Activated CD4-positive, alpha-beta T cell treated with anti-CD3 and anti-CD28 coated beads for 36 hours (primary cell): ENCODE measurements at regions not wholly inside any gene's neighbourhood (a gene's known extent, or its start where the extent isn't known, plus 50 kb on each side); places are given as distances from the start of the nearest gene placed in this dataset.
"Not testable (repeated sequence)": the region's sequence is repeated elsewhere in the genome, so short reads cannot be mapped to it uniquely, and the experiment has no call there.

Source experiments
- ATAC-seq: fragments of 200-7000 bp; cut with Tn5 transposase; one replicate; pipeline ENCODE4 v1.10.0; 2021; ENCODE audit warnings: mild to moderate bottlenecking, moderate library complexity
- CTCF ChIA-PET: fragments of 350-600 bp; sonication (Branson Sonifier 250); formaldehyde crosslinking; loops from one replicate; lab custom pipeline; 2021; ENCODE audit warnings: antibody characterized with exemption; lab: Charles Lee
- POLR2A ChIA-PET: fragments of 350-600 bp; sonication (Branson Sonifier 250); formaldehyde crosslinking; loops from one replicate; lab custom pipeline; 2021; ENCODE audit warnings: antibody characterized with exemption, inconsistent platforms; lab: Charles Lee
- DNase-seq: peaks from one replicate; pipeline ENCODE4 v3.0.0-alpha.2; 2020
- H3K27ac Mint-ChIP-seq: one replicate; pipeline ENCODE4 v1.8.0; 2021; ENCODE audit warnings: mixed read lengths
- H3K27me3 Mint-ChIP-seq: one replicate; pipeline ENCODE4 v1.8.0; 2021; ENCODE audit warnings: mixed read lengths
- H3K36me3 Mint-ChIP-seq: one replicate; pipeline ENCODE4 v1.8.0; 2021; ENCODE audit warnings: low read depth, mixed read lengths
- H3K4me1 Mint-ChIP-seq: one replicate; pipeline ENCODE4 v1.8.0; 2021; ENCODE audit warnings: mixed read lengths
- H3K4me3 Mint-ChIP-seq: one replicate; pipeline ENCODE4 v1.8.0; 2021; ENCODE audit warnings: mild to moderate bottlenecking, moderate library complexity, mixed read lengths
- H3K9me3 Mint-ChIP-seq: one replicate; pipeline ENCODE4 v1.8.0; 2021; ENCODE audit warnings: low read depth, mixed read lengths
- intact Hi-C, 2 experiments: fragments of 100-400 bp; cut with DNase I in 1 of 2; cut with micrococcal nuclease in 1 of 2; formaldehyde crosslinking; loops; one replicate each; pipeline versions ENCODE4 v1.14.2 to v1.15.1; 2022 to 2024; cut with DNase I, micrococcal nuclease

DNA sequence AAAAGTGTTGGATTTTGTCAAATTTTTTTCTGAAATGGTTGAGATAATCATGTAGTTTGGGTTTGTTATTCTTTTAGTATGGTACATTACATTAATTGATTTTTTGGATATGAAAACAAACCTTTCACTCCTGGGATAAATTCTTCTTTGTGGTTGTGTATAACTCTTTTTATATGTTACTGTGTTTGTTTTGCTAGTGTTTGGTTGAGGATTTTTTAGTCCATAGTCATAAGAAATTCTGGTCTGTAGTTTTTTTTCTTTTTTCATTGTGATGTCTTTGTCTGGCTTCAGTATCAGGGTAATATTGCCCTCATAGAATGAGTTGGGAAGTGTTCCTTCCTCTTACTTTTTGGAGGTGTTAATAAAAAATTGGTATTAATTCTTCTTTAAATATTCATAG lies 122.2 kb upstream of the ATXN1 start:
- Mint-ChIP-seq H3K36me3 (no peaks in the 10 kb centered on the region), H3K27me3 (peaks cover 30% of the 10 kb centered on the region)
- CTCF ChIA-PET: no interaction called here

DNA sequence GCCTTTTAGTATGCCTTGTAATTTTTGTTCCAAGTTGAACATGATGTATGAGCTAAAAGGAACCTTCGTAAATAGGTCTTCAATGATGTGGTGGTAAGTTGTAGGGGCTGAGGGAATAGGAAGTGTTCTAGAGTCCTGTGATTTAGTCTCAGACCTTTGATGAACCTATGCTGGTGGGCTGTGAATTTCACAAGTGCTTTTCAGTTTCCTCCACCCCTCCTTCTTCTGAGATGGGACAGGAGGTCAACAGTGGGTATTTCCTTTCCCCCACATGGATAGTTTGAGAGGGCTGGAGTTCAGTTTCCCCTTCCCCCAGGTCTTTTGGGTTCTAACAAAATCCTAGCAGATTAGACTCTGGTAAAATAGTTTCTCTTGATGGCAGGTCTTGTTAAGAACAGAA lies 121.0 kb upstream of the ATXN1 start:
- DNase-seq: no peak
- Mint-ChIP-seq H3K4me3 (no peak overlapping the region), H3K36me3 (no peaks in the 10 kb centered on the region), H3K27me3 (peaks cover 39% of the 10 kb centered on the region), H3K4me1 (no peaks in the 10 kb centered on the region), H3K9me3 (peaks cover 4% of the 10 kb centered on the region), H3K27ac (no peak overlapping the region)
- no peak for ATAC-seq
- CTCF ChIA-PET: interaction anchor here (0.6 kb wide), 1 partner anchor 654 kb away, joined by 3 read pairs; no protein-coding TSS in a partner anchor
- intact Hi-C loops: no loop called here
- POLR2A ChIA-PET: no interaction called here

More for the DNA sequence above, 122.2 kb upstream of the ATXN1 start:
- H3K4me3 Mint-ChIP-seq: no peak overlapping the region
- no peak for ATAC-seq
- no peaks in the 10 kb centered on the region for H3K4me1 Mint-ChIP-seq
- intact Hi-C loops: no loop called here
- peaks cover 2% of the 10 kb centered on the region for H3K9me3 Mint-ChIP-seq
- no peak for DNase-seq
- H3K27ac Mint-ChIP-seq: no peak overlapping the region
- POLR2A ChIA-PET: no interaction called here

DNA sequence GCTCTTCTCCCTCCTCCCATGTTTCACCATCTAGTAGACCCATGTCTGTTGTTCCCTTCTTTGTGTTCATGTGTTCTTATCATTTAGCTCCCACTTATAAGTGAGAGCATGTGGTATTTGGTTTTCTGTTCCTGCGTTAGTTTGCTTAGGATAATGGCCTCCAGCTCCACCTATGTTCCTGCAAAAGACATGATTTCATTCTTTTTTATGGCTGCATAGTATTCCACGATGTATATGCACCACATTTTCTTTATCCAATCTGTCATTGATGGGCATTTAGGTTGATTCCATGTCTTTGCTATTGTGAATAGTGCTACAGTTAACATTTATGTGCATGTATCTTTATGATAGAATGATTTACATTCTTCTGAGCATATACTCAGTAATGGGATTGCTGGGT lies 115.6 kb upstream of the ATXN1 start:
- CTCF ChIA-PET: interaction anchor here (1.0 kb wide), 1 partner anchor 669 kb away, joined by 3 read pairs; no protein-coding TSS in a partner anchor
- H3K4me1 Mint-ChIP-seq, H3K4me3 Mint-ChIP-seq, POLR2A ChIA-PET, DNase-seq, H3K36me3 Mint-ChIP-seq, H3K27ac Mint-ChIP-seq, ATAC-seq, intact Hi-C loops: not testable (repeated sequence)
- H3K27me3 Mint-ChIP-seq: peaks cover 33% of the 10 kb centered on the region
- H3K9me3 Mint-ChIP-seq: peaks cover 11% of the 10 kb centered on the region

DNA sequence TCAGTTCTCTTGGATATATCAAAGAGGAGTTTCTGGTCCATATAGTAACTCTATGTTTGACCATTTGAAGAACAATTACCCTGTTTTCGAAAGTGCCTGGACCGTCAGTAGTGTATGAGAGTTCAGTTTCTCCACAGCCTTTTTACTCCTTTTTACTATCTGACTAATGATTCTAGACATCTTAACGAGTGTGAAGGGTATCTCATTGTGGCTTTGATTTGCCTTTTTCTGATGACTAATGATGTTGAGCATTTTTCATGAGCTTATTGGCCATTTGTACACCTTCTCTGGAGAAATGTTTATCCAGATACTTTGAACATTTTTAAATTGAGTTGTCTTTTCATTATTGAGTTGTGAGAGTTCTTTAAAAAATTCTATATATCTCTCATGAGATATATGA lies 114.9 kb upstream of the ATXN1 start:
- H3K36me3 Mint-ChIP-seq: no peaks in the 10 kb centered on the region
- H3K27me3 Mint-ChIP-seq: peaks cover 29% of the 10 kb centered on the region
- ATAC-seq (no peak), DNase-seq (no peak)
- peaks cover 11% of the 10 kb centered on the region for H3K9me3 Mint-ChIP-seq
- no peak overlapping the region for H3K27ac Mint-ChIP-seq
- no peak overlapping the region for H3K4me3 Mint-ChIP-seq
- ChIA-PET CTCF (no interaction called here), POLR2A (no interaction called here)
- no peaks in the 10 kb centered on the region for H3K4me1 Mint-ChIP-seq
- intact Hi-C loops: no loop called here

DNA sequence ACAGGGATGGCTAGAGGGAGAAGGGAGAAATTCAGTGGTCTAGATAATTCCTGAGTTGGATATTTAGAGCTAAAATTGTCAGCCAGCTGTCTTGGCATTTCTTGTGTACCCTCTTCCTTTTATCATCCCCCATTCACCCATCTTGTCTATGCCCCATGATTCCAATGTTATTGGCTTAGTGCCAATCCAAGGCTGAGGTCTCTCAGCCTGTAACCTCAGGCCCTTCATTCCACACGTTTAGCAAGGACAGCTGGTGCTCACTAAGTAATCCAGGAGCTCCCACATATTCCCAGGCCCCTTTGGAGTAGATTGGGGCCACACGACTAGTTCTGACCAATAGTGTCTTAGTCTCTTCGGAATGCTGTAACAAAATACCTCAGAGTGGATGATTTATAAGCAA lies 112.4 kb upstream of the ATXN1 start:
- H3K9me3 Mint-ChIP-seq: peaks cover 9% of the 10 kb centered on the region
- ChIA-PET POLR2A (no interaction called here), CTCF (no interaction called here)
- H3K27ac Mint-ChIP-seq: no peak overlapping the region
- no peak for ATAC-seq
- H3K36me3 Mint-ChIP-seq: no peaks in the 10 kb centered on the region
- DNase-seq: no peak
- no peak overlapping the region for H3K4me3 Mint-ChIP-seq
- intact Hi-C loops: no loop called here
- peaks cover 26% of the 10 kb centered on the region for H3K27me3 Mint-ChIP-seq
- no peaks in the 10 kb centered on the region for H3K4me1 Mint-ChIP-seq

DNA sequence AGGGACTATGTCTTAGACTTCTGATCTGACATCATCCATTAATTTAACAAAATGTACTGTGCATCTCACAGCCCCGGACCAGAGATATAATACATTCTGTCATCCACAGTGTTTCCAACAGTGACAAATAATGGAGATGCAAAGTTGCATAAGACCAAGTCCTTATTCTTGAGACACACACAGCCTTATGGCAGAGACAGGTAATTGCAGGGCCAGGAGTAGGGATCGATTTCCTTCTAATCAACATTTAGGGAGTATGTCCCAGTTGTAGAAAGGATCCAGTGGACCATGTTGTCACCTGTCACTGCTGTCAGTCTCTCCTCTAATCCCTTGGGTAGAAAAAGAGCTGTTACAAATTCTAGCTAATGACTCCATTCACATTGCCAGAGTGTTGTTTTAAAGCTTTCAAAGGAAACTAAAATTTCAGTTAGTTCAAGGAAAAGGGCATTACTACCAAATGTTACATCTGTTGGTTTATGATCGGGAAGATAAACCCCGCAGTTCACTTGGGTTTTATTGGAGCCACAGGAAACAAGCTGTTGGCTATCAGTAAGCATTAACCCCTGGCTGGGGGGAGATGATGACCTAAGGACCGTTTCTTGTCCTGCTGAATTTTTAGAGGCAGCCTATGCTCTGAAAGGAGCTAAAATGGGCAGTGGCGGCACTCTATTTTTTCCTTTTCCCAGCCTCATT lies 111.4 kb upstream of the ATXN1 start:
- Mint-ChIP-seq H3K9me3 (peaks cover 9% of the 10 kb centered on the region), H3K27ac (no peak overlapping the region), H3K36me3 (no peaks in the 10 kb centered on the region), H3K4me3 (no peak overlapping the region), H3K27me3 (peaks cover 18% of the 10 kb centered on the region), H3K4me1 (no peaks in the 10 kb centered on the region)
- DNase-seq (no peak), ATAC-seq (no peak)
- intact Hi-C loops: no loop called here
- CTCF ChIA-PET: interaction anchor here (0.6 kb wide), 2 partner anchors 25 to 37 kb away, joined by 3 read pairs; no protein-coding TSS in a partner anchor
- POLR2A ChIA-PET: interaction anchor here (0.7 kb wide), 1 partner anchor 149 kb away, joined by 4 read pairs; no protein-coding TSS in a partner anchor

DNA sequence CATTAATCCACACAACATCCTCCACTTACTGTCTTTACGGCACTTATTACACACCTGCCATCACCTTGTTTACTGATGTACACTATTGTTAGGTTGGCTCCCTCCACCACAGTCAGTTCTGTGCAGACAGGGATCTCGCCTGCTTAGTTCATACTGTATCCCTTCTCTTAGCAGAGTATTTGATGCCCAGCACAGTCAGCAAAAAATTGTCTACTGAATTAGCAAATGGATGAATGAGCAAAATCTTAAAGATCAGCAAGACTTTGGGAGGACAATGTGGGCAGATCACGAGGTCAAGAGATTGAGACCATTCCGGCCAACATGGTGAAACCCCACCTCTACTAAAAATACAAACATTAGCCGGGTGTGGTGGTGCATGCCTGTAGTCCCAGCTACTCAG lies 109.8 kb upstream of the ATXN1 start:
- ATAC-seq (no peak), DNase-seq (no peak)
- peaks cover 13% of the 10 kb centered on the region for H3K27me3 Mint-ChIP-seq
- ChIA-PET POLR2A (no interaction called here), CTCF (no interaction called here)
- no peak overlapping the region for H3K4me3 Mint-ChIP-seq
- H3K36me3 Mint-ChIP-seq: no peaks in the 10 kb centered on the region
- no peaks in the 10 kb centered on the region for H3K4me1 Mint-ChIP-seq
- no peak overlapping the region for H3K27ac Mint-ChIP-seq
- intact Hi-C loops: no loop called here
- no peaks in the 10 kb centered on the region for H3K9me3 Mint-ChIP-seq

DNA sequence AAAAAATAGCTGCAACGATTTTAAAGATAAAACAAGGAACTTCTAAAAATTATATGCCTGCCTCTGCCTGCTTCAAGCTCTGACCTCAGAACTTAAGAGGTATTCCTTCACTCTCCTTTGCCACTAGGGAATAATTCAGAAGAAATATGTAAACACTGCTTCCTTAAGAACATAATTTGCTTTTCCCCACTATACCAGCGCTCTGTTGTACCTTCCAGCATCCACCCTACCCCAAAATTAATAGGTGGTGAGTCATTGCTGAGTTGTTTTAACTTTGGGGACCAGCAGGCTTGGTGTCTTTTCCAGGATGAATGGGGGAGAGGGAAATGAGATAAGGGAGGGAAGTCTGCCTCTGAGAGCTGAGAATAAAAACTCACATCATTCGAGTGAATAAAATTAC lies 107.7 kb upstream of the ATXN1 start:
- Mint-ChIP-seq H3K27ac (no peak overlapping the region), H3K27me3 (peaks cover 13% of the 10 kb centered on the region), H3K4me1 (no peaks in the 10 kb centered on the region), H3K36me3 (no peaks in the 10 kb centered on the region), H3K9me3 (no peaks in the 10 kb centered on the region), H3K4me3 (no peak overlapping the region)
- intact Hi-C loops: no loop called here
- DNase-seq (no peak), ATAC-seq (no peak)
- POLR2A ChIA-PET: interaction anchor here (0.7 kb wide), 1 partner anchor 57 kb away, joined by 3 read pairs; no protein-coding TSS in a partner anchor
- CTCF ChIA-PET: interaction anchor here (0.7 to 1.0 kb wide), 2 partner anchors 17 to 1109 kb away, joined by 3 read pairs; no protein-coding TSS in a partner anchor

DNA sequence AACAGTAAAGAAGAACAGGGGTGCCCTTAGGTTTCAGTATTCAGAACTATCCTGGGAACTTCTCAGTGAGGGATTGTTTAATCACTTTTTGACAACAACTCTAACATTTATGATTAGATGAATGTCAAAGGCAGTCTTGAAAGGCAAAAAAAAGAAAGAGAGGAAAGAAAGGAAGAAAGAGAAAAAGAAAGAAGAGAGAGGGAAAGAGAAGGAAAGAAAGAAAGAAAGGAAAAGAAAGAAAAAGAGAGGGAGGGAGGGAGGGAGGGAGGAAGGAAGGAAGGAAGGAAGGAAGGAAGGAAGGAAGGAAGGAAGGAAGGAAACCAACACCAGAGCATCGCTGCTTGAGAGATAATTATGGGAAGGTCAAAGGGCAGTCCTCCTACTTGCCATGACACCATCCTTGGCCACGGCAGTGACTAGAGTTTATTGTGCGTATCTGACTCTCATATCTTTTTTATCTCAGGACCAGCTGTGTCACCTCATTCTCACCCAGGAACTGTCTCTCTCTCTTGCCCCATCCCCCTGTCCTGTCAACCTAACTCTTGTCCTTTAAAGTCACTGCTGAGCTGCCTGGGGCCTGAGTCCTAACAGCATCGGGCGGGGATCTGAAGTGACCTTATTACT lies 96.8 kb upstream of the ATXN1 start:
- peaks cover 11% of the 10 kb centered on the region for H3K27me3 Mint-ChIP-seq
- H3K27ac Mint-ChIP-seq: no peak overlapping the region
- H3K4me3 Mint-ChIP-seq: no peak overlapping the region
- POLR2A ChIA-PET: no interaction called here
- no peaks in the 10 kb centered on the region for H3K36me3 Mint-ChIP-seq
- CTCF ChIA-PET: no interaction called here
- ATAC-seq (no peak), DNase-seq (no peak)
- intact Hi-C loops: no loop called here
- no peaks in the 10 kb centered on the region for H3K4me1 Mint-ChIP-seq
- H3K9me3 Mint-ChIP-seq: no peaks in the 10 kb centered on the region

DNA sequence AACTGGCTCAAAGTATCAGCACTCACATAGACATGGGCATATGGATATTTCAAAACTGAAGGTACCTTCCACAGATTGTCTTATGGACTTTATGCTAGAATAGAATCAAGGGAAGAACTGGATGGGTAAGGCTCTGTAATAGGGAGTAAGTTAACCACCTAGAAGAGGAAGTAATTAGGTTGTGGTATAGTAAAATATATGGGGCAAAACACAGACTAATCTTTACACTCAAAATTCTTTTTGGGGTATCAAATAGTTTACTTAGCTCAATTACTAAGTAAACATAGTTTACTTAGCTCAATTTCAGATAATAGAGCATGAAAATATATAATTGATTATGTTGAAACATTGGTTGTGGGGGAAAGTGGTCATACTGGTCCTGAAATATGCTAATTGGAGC lies 94.2 kb upstream of the ATXN1 start:
- H3K27ac Mint-ChIP-seq: no peak overlapping the region
- DNase-seq (no peak), ATAC-seq (no peak)
- intact Hi-C loops: no loop called here
- peaks cover 9% of the 10 kb centered on the region for H3K4me1 Mint-ChIP-seq
- no peaks in the 10 kb centered on the region for H3K9me3 Mint-ChIP-seq
- no peak overlapping the region for H3K4me3 Mint-ChIP-seq
- no peaks in the 10 kb centered on the region for H3K36me3 Mint-ChIP-seq
- ChIA-PET CTCF (interaction anchor here (1.2 kb wide), 1 partner anchor 8 kb away, joined by 3 read pairs; no protein-coding TSS in a partner anchor), POLR2A (interaction anchor here (0.5 kb wide), 1 partner anchor 96 kb away, joined by 6 read pairs; no protein-coding TSS in a partner anchor)
- peaks cover 25% of the 10 kb centered on the region for H3K27me3 Mint-ChIP-seq

DNA sequence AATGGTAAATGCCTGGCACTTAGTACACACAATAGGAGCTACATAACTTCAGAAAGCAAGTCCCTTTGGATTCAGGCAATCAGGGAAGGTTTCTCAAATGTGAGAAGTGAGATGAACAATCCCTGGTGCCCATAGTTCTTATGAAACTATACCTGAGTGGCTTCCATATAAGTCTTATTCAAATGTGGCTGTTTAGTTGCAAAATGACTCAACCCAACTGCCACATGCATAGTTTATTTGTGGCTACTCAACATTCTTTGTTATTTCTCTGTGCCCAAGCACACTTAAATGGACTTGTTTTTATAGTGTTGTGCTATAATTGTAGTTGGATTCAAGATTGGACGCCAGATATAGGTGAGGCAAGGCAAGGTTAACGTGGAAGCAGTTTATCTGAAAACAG lies 93.7 kb upstream of the ATXN1 start:
- ChIA-PET CTCF (interaction anchor here (1.2 kb wide), 1 partner anchor 8 kb away, joined by 3 read pairs; no protein-coding TSS in a partner anchor), POLR2A (no interaction called here)
- peaks cover 25% of the 10 kb centered on the region for H3K27me3 Mint-ChIP-seq
- intact Hi-C loops: no loop called here
- no peak overlapping the region for H3K27ac Mint-ChIP-seq
- H3K4me1 Mint-ChIP-seq: peaks cover 11% of the 10 kb centered on the region
- no peaks in the 10 kb centered on the region for H3K9me3 Mint-ChIP-seq
- H3K36me3 Mint-ChIP-seq: no peaks in the 10 kb centered on the region
- no peak overlapping the region for H3K4me3 Mint-ChIP-seq
- no peak for DNase-seq
- ATAC-seq: peak; percentile 51

DNA sequence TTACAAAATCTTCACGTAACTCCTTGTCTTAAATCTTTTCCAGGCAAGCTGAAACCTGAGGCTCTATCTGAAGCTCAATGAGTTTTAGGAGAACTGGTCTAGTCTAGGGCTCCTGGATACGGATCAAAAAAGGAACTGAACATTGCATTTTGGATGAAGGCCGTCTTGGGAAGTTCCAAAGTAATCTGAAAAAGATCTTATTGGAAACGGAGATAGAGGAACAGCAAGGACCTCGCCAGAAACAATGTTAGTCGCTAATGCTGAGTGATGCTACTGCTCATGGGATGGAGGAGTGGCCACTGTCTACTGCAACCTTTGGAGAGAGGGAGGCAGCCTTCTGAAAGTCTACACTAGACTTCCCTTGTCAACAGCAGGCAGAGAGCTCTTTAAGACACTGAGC lies 91.4 kb upstream of the ATXN1 start:
- no peak overlapping the region for H3K27ac Mint-ChIP-seq
- POLR2A ChIA-PET: no interaction called here
- peaks cover 17% of the 10 kb centered on the region for H3K4me1 Mint-ChIP-seq
- CTCF ChIA-PET: interaction anchor here (0.6 to 1.4 kb wide), 3 partner anchors 12 to 339 kb away, joined by 3 read pairs; no protein-coding TSS in a partner anchor
- DNase-seq: no peak
- H3K27me3 Mint-ChIP-seq: peaks cover 28% of the 10 kb centered on the region
- H3K36me3 Mint-ChIP-seq: no peaks in the 10 kb centered on the region
- no peaks in the 10 kb centered on the region for H3K9me3 Mint-ChIP-seq
- H3K4me3 Mint-ChIP-seq: no peak overlapping the region
- intact Hi-C loops: no loop called here
- ATAC-seq: no peak
